VCaP (cell line): ENCODE measurements at regions not wholly inside any gene's neighbourhood (a gene's known extent, or its start where the extent isn't known, plus 50 kb on each side); places are given as distances from the start of the nearest gene placed in this dataset.
"Not testable (repeated sequence)": the region's sequence is repeated elsewhere in the genome, so short reads cannot be mapped to it uniquely, and the experiment has no call there.

ENCODE experiments used
- H3K27ac ChIP-seq: fragments of 450-650 bp; 2 replicates; pipeline ENCODE4 v1.5.1; 2017
- TF ChIP-seq, protein P1 (sequence below): fragments of 450-650 bp; conservative IDR thresholded peaks from 2 replicates; pipeline ENCODE4 v1.5.1; 2017; ENCODE audit warnings: mild to moderate bottlenecking, moderate library complexity

DNA sequence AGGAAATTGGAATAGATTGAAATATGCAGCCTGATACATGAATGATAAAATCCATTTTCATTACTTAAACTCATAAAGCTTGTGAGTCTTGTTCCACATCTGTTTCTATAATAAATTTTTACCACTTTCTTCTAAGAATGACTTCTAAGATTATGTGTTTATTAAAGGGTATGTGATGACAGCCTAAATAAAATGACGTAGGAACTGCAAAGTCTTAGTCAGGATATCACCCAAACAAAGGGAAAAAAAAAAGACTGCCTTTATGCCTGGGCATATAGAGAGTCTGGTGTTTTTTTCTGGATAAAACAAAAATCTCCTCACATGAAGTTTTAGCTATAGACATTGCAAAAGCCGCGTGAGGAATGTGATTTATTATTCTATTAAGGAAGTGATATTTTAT lies 844.0 kb downstream of the DIPK2A start:
- no peak overlapping the region for H3K27ac ChIP-seq
- TF ChIP-seq, protein P1, sequence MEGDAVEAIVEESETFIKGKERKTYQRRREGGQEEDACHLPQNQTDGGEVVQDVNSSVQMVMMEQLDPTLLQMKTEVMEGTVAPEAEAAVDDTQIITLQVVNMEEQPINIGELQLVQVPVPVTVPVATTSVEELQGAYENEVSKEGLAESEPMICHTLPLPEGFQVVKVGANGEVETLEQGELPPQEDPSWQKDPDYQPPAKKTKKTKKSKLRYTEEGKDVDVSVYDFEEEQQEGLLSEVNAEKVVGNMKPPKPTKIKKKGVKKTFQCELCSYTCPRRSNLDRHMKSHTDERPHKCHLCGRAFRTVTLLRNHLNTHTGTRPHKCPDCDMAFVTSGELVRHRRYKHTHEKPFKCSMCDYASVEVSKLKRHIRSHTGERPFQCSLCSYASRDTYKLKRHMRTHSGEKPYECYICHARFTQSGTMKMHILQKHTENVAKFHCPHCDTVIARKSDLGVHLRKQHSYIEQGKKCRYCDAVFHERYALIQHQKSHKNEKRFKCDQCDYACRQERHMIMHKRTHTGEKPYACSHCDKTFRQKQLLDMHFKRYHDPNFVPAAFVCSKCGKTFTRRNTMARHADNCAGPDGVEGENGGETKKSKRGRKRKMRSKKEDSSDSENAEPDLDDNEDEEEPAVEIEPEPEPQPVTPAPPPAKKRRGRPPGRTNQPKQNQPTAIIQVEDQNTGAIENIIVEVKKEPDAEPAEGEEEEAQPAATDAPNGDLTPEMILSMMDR, result no peak

- TF ChIP-seq, protein P1, result no peak
- no peak overlapping the region for H3K27ac ChIP-seq
Observed at GRCh38 chr3:144816323-144816722, 844.7 kb downstream of the DIPK2A start.

- no peak overlapping the region for H3K27ac ChIP-seq
- TF ChIP-seq, protein P1, result no peak
Observed at GRCh38 chr3:144818973-144819372, 847.4 kb downstream of the DIPK2A start.

DNA sequence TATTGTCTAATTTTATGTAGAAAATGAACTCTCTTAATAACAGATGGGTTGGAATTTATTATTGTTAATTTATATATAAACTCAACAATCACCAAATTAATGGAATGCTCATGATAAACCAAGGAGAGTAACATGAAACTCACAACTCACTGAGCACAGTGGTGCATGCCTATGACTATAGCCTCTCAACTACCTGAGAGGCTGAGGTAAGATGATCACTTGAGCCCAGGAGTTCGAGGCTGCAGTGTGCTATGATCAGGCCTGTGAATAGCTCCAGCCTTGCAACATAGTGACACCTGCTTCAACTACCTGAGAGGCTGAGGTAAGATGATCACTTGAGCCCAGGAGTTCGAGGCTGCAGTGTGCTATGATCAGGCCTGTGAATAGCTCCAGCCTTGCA lies 848.6 kb downstream of the DIPK2A start:
- not testable (repeated sequence) for H3K27ac ChIP-seq

GRCh38 chr3:144820726-144821125 lies 849.1 kb downstream of the DIPK2A start:
- TF ChIP-seq, protein P1, result no peak
- no peak overlapping the region for H3K27ac ChIP-seq

GRCh38 chr3:144821583-144821982 lies 850.0 kb downstream of the DIPK2A start:
- no peak overlapping the region for H3K27ac ChIP-seq
- TF ChIP-seq, protein P1, result no peak

DNA sequence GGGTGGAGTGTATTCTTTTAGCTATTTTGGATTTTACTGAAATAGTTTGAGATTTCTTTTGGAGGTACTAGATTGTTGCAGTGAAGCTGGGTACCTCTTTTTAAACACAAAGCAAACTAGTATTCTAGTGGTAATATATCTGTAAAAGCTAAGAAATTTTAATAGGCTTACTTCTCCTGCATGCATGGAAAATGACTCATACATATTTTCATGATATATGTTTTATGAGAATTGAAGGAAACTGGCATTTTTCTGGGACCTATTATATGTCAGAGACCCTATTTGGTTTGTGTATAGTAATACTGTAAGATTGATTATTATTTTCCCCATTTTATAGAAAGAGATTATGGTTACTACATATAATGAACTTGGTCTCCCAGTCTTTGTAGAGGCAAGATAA lies 851.0 kb downstream of the DIPK2A start:
- TF ChIP-seq, protein P1, result no peak
- no peak overlapping the region for H3K27ac ChIP-seq

DNA sequence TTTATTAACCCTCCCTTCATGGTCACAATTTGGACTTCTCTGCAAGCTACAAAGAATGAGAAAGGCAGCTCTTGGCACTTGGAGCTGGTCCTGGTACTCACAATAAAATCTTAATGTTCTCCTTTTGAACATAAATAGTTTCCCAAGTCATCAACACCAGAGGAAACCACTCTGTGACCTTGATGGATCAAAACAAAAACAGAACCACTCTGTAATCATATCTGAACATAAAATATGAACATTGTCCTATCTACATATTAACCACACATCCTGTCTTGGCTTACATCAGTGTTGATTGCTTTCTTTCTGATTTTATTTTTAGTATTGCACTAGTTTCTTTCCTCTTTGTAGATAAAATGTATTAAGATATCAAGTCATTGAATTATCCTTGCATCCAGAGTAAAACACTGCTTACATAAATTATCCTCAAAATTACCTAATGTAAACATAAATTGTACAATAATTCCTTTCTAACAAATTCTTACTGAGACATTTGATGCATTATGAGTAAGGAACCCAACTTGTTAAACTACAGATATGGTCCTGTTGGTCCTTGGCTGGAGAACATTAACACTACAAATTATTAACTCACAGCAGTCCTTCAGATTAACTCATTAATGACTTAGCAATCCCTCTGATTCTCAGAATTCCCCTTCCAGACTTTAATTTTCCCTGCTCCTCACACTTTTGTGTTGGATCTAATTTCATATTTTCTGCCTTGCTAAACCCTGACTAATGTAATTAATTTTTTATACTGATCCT lies 860.5 kb downstream of the DIPK2A start:
- TF ChIP-seq, protein P1, result no peak
- no peak overlapping the region for H3K27ac ChIP-seq
